Neural progenitor cell (in vitro differentiated cells): ENCODE measurements at regions not wholly inside any gene's neighbourhood (a gene's known extent, or its start where the extent isn't known, plus 50 kb on each side); places are given as distances from the start of the nearest gene placed in this dataset.
A peak's percentile ranks its signal among the peaks of the same experiment; 100 is the strongest.
"Not testable (repeated sequence)": the region's sequence is repeated elsewhere in the genome, so short reads cannot be mapped to it uniquely, and the experiment has no call there.

Experiments used
- DNase-seq: peaks from one replicate; pipeline ENCODE4 v3.0.0-alpha.2; 2016; ENCODE audit warnings: low spot score
- H2AFZ ChIP-seq: fragments of 200-600 bp; sonication (generic); replicated peaks from 2 replicates; pipeline ENCODE4 v1.6.1; 2016; ENCODE audit warnings: antibody characterized with exemption
- H3F3A ChIP-seq: fragments of 200-600 bp; sonication (generic); 2 replicates; pipeline ENCODE4 v1.6.1; 2016; ENCODE audit warnings: antibody characterized with exemption, low read depth
- H3K27ac ChIP-seq: fragments of 200-600 bp; sonication (generic); 2 replicates; pipeline ENCODE4 v1.5.1; 2016; ENCODE audit warnings: mild to moderate bottlenecking
- H3K27me3 ChIP-seq: fragments of 200-600 bp; sonication (generic); 2 replicates; pipeline ENCODE4 v1.6.1; 2016; ENCODE audit warnings: mild to moderate bottlenecking, moderate library complexity
- H3K36me3 ChIP-seq: fragments of 200-600 bp; sonication (generic); 2 replicates; pipeline ENCODE4 v1.5.1; 2016
- H3K4me1 ChIP-seq: fragments of 200-600 bp; sonication (generic); 2 replicates; pipeline ENCODE4 v1.6.1; 2016; ENCODE audit warnings: mixed run types
- H3K4me2 ChIP-seq: fragments of 200-600 bp; sonication (generic); 2 replicates; pipeline ENCODE4 v1.6.1; 2016
- H3K4me3 ChIP-seq: fragments of 200-600 bp; sonication (generic); 2 replicates; pipeline ENCODE4 v1.5.1; 2016
- H3K79me2 ChIP-seq: fragments of 200-600 bp; sonication (generic); 2 replicates; pipeline ENCODE4 v1.6.1; 2016; ENCODE audit warnings: low read depth
- H3K9ac ChIP-seq: fragments of 200-600 bp; sonication (generic); 2 replicates; pipeline ENCODE4 v1.6.1; 2016
- H3K9me3 ChIP-seq: fragments of 200-600 bp; sonication (generic); 2 replicates; pipeline ENCODE4 v1.5.1; 2016; ENCODE audit warnings: low read depth
- H4K20me1 ChIP-seq: fragments of 200-600 bp; sonication (generic); 2 replicates; pipeline ENCODE4 v1.6.1; 2016; ENCODE audit warnings: low read depth
- H3K27ac Mint-ChIP-seq: 3 replicates; pipeline ENCODE4 v1.8.0; 2021; ENCODE audit warnings: mixed read lengths
- H3K27me3 Mint-ChIP-seq: 2 replicates; pipeline ENCODE4 v1.8.0; 2022; ENCODE audit warnings: low read depth, mild to moderate bottlenecking, inconsistent platforms, moderate library complexity, mixed read lengths; ENCODE audit not compliant: insufficient read depth
- H3K36me3 Mint-ChIP-seq: 3 replicates; pipeline ENCODE4 v1.8.0; 2021; ENCODE audit warnings: mixed read lengths
- H3K4me1 Mint-ChIP-seq: 3 replicates; pipeline ENCODE4 v1.8.0; 2021; ENCODE audit warnings: mixed read lengths
- H3K4me3 Mint-ChIP-seq: 3 replicates; pipeline ENCODE4 v1.8.0; 2021; ENCODE audit warnings: mild to moderate bottlenecking, moderate library complexity, mixed read lengths
- H3K9me3 Mint-ChIP-seq: 3 replicates; pipeline ENCODE4 v1.8.0; 2020; ENCODE audit warnings: mixed read lengths
- EZH2 ChIP-seq: fragments of 200-600 bp; sonication (generic); IDR thresholded peaks from 2 replicates; pipeline ENCODE4 v1.6.1; 2017; ENCODE audit warnings: antibody characterized with exemption, mild to moderate bottlenecking, moderate library complexity
- EZH2phosphoT487 ChIP-seq: fragments of 200-600 bp; sonication (generic); IDR thresholded peaks from 2 replicates; pipeline ENCODE4 v1.6.1; 2017; ENCODE audit warnings: antibody characterized with exemption
- TF ChIP-seq, protein P1 (sequence below): fragments of 200-600 bp; sonication (generic); IDR thresholded peaks from 2 replicates; pipeline ENCODE4 v1.5.1; 2017; ENCODE audit warnings: antibody characterized with exemption, mild to moderate bottlenecking

DNA sequence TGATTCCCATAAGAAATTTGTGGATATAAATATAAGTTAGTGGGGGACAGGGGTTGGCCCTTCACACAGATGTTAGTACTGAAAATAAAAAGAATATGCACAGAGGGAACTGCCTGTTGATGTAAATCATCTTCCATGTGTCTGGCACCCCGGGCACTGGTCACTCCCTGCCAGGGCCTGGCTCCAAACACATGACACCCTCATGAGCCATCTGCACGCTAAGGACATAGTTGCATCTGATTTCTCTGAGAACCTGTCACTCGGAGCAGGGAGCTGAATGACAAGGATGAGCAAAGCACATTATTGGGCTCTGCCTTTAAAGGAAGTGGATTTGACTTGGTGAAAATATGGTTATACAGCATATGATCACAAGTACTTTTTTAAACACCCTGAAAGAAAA, 66.2 kb upstream of the TSC22D2 start:
- H3K9me3 ChIP-seq: peaks cover 2% of the 10 kb centered on the region
- no peak overlapping the region for H3K4me2 ChIP-seq
- H3K36me3 Mint-ChIP-seq: no peaks in the 10 kb centered on the region
- peaks cover 10% of the 10 kb centered on the region for H3K4me1 Mint-ChIP-seq
- no peak overlapping the region for H3K9ac ChIP-seq
- no peak overlapping the region for H3K4me3 ChIP-seq
- H3F3A ChIP-seq: no peaks in the 10 kb centered on the region
- no peaks in the 10 kb centered on the region for H3K79me2 ChIP-seq
- no peaks in the 10 kb centered on the region for H3K9me3 Mint-ChIP-seq
- no peaks in the 10 kb centered on the region for H4K20me1 ChIP-seq
- H3K36me3 ChIP-seq: no peaks in the 10 kb centered on the region
- H3K4me3 Mint-ChIP-seq: no peak overlapping the region
- no peak overlapping the region for H2AFZ ChIP-seq
- no peak overlapping the region for H3K27ac ChIP-seq
- DNase-seq: no peak
- H3K27me3 ChIP-seq: no peaks in the 10 kb centered on the region
- H3K27ac Mint-ChIP-seq: no peak overlapping the region
- no peak for TF ChIP-seq EZH2phosphoT487
- no peak for TF ChIP-seq EZH2
- TF ChIP-seq, protein P1, sequence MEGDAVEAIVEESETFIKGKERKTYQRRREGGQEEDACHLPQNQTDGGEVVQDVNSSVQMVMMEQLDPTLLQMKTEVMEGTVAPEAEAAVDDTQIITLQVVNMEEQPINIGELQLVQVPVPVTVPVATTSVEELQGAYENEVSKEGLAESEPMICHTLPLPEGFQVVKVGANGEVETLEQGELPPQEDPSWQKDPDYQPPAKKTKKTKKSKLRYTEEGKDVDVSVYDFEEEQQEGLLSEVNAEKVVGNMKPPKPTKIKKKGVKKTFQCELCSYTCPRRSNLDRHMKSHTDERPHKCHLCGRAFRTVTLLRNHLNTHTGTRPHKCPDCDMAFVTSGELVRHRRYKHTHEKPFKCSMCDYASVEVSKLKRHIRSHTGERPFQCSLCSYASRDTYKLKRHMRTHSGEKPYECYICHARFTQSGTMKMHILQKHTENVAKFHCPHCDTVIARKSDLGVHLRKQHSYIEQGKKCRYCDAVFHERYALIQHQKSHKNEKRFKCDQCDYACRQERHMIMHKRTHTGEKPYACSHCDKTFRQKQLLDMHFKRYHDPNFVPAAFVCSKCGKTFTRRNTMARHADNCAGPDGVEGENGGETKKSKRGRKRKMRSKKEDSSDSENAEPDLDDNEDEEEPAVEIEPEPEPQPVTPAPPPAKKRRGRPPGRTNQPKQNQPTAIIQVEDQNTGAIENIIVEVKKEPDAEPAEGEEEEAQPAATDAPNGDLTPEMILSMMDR: no peak
- H3K27me3 Mint-ChIP-seq: no peaks in the 10 kb centered on the region
- H3K4me1 ChIP-seq: no peaks in the 10 kb centered on the region

GRCh38 chr3:150336363-150336762, 71.7 kb upstream of the TSC22D2 start:
- not testable (repeated sequence) for H3K9me3 Mint-ChIP-seq, H3K4me2 ChIP-seq, H3K27me3 Mint-ChIP-seq, H3K4me3 ChIP-seq, H3K4me1 Mint-ChIP-seq, H4K20me1 ChIP-seq, H3K36me3 ChIP-seq, H3K27ac Mint-ChIP-seq, H3F3A ChIP-seq, H3K79me2 ChIP-seq, DNase-seq, H3K27me3 ChIP-seq, H3K36me3 Mint-ChIP-seq, H3K4me3 Mint-ChIP-seq, H2AFZ ChIP-seq, H3K9ac ChIP-seq, H3K27ac ChIP-seq, H3K9me3 ChIP-seq
- H3K4me1 ChIP-seq: peaks cover 12% of the 10 kb centered on the region

- DNase-seq: no peak
- H3K27me3 Mint-ChIP-seq: peaks cover 3% of the 10 kb centered on the region
- Histone ChIP-seq H3K9me3 (peaks cover 2% of the 10 kb centered on the region), H2AFZ (peak overlapping the region; percentile 35), H3K27me3 (no peaks in the 10 kb centered on the region), H3K79me2 (no peaks in the 10 kb centered on the region), H3K36me3 (no peaks in the 10 kb centered on the region), H3K4me1 (peaks cover 12% of the 10 kb centered on the region), H3K27ac (no peak overlapping the region), H3K4me3 (no peak overlapping the region), H3F3A (no peaks in the 10 kb centered on the region), H4K20me1 (no peaks in the 10 kb centered on the region), H3K9ac (no peak overlapping the region), H3K4me2 (peak overlapping the region; percentile 35)
- no peak for TF ChIP-seq EZH2
- no peak for TF ChIP-seq EZH2phosphoT487
- TF ChIP-seq, protein P1: no peak
- H3K27ac Mint-ChIP-seq: no peak overlapping the region
- H3K4me1 Mint-ChIP-seq: no peaks in the 10 kb centered on the region
- H3K4me3 Mint-ChIP-seq: no peak overlapping the region
- H3K9me3 Mint-ChIP-seq: no peaks in the 10 kb centered on the region
- no peaks in the 10 kb centered on the region for H3K36me3 Mint-ChIP-seq
Measured at GRCh38 chr3:150335631-150336030, 72.5 kb upstream of the TSC22D2 start.

DNA sequence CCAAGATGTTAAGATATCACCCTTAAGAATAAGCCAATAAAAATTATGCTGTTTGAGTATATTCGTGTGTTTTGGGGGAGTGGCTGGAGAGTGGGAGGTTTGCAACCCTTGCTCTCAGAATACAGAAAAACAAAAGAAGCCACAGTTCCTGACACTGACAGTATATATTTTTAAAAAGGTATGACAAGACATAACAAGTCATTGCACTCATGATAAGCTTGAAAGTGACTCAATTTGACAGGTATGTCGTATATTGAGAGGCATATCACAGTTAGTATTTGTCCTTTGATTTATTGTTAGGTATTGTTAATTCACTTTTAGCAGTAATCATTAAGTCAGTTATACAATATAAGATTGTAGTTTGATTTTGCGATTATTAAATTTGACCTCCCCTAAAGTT, 73.1 kb upstream of the TSC22D2 start:
- DNase-seq: no peak
- no peaks in the 10 kb centered on the region for H3F3A ChIP-seq
- H3K79me2 ChIP-seq: no peaks in the 10 kb centered on the region
- Mint-ChIP-seq H3K27ac (no peak overlapping the region), H3K4me1 (no peaks in the 10 kb centered on the region), H3K9me3 (no peaks in the 10 kb centered on the region), H3K36me3 (no peaks in the 10 kb centered on the region), H3K27me3 (peaks cover 3% of the 10 kb centered on the region), H3K4me3 (no peak overlapping the region)
- no peak overlapping the region for H3K4me2 ChIP-seq
- no peaks in the 10 kb centered on the region for H4K20me1 ChIP-seq
- H3K9me3 ChIP-seq: peaks cover 2% of the 10 kb centered on the region
- no peaks in the 10 kb centered on the region for H3K36me3 ChIP-seq
- no peak overlapping the region for H3K4me3 ChIP-seq
- no peak overlapping the region for H2AFZ ChIP-seq
- no peak overlapping the region for H3K9ac ChIP-seq
- H3K4me1 ChIP-seq: peaks cover 12% of the 10 kb centered on the region
- TF ChIP-seq EZH2phosphoT487: no peak
- TF ChIP-seq EZH2: no peak
- TF ChIP-seq, protein P1: no peak
- no peaks in the 10 kb centered on the region for H3K27me3 ChIP-seq
- no peak overlapping the region for H3K27ac ChIP-seq
